ENCODE measurements at regions not wholly inside any gene's neighbourhood (a gene's known extent, or its start where the extent isn't known, plus 50 kb on each side); places are given as distances from the start of the nearest gene placed in this dataset. TPM values are rescaled to one million over a fixed set of nuclear protein-coding genes. Genes with fewer than 3 reads are reported as not detected.

- no peak for DNase-seq
Measured at GRCh38 chr2:57973621-57974186, 72.9 kb upstream of the VRK2 start.

DNA sequence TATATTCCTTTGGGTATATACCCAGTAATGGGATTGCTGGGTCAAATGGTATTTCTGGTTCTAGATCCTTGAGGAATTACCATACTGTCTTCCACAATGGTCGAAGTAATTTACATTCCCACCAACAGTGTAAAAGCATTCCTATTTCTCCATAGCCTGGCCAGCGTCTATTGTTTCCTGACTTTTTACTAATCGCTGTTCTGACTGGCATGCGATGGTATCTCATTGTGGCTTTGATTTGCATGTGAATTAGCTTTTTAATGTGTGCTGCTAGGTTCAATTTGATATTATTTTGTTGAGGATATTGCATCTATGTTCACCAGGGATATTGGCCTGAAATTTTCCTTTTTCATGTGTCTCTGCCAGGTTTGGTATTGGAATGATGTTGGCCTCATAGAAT is 67.4 kb upstream of the VRK2 start:
- no peak for DNase-seq

DNA sequence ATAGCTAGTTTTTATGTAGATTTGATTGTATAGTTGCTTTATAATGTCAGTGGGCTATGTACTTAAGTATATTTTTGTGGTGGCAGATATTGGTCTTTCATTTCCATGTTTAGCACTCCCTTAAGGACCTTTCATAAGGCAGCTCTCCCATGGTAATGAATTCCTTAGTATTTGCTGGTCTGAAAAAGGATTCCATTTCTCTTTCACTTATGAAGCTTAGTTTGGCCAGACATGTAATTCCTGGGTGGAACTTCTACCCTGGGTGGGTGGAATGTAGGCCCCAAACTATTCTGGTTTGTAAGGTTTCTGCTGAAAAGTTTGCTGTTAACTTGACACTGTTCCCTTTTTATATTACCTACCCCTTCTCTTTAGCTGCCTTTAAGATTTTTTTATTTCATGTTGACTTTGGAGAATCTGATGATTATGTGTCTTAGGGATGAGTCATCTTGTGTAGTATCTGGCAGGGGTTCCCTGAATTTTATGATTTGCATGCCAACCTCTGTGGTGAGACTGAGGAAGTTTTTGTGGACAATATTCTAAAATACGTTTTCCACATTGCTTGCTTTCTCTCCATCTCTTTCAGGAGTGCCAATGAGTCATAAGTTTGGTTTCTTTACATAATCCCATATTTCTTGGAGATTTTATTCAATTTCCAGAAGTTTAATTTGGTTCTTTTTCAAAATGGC is 65.4 kb upstream of the VRK2 start:
- DNase-seq = no peak

- DNase-seq = no peak
Measured at GRCh38 chr2:57987835-57988573, 58.6 kb upstream of the VRK2 start.

GRCh38 chr2:57990118-57990725 is 56.4 kb upstream of the VRK2 start:
- DNase-seq = no peak

Small RNA genes in the stretch of these regions (small RNA-seq; reads per million reads assigned to genes)
- gene PPIAP63 = not detected
- not detected for gene RF00592
